ENCODE measurements at regions not wholly inside any gene's neighbourhood (a gene's known extent, or its start where the extent isn't known, plus 50 kb on each side); places are given as distances from the start of the nearest gene placed in this dataset.

DNA sequence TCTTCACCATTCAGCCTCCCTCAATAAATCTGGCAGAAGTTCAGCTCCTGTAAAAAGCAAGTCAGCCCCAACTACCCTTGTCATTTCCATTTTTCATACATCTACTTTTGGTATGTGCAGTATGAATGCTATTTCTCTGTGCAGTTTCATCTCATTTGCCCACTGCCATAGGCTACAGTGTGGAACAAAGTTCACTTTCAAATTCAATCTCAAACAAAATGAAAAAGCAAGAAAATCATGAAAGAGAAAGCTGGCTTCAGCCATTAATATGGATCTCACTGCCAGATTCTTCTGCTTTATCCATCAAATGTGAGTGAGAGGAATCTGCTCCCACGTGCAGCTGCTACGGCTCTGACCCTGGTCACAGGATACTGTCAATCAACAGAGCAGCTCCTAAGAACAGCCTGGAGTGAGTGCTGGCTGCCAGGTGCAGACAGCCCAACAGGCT, 494.2 kb downstream of the ZNF608 start:
- TF ChIP-seq, protein P1, sequence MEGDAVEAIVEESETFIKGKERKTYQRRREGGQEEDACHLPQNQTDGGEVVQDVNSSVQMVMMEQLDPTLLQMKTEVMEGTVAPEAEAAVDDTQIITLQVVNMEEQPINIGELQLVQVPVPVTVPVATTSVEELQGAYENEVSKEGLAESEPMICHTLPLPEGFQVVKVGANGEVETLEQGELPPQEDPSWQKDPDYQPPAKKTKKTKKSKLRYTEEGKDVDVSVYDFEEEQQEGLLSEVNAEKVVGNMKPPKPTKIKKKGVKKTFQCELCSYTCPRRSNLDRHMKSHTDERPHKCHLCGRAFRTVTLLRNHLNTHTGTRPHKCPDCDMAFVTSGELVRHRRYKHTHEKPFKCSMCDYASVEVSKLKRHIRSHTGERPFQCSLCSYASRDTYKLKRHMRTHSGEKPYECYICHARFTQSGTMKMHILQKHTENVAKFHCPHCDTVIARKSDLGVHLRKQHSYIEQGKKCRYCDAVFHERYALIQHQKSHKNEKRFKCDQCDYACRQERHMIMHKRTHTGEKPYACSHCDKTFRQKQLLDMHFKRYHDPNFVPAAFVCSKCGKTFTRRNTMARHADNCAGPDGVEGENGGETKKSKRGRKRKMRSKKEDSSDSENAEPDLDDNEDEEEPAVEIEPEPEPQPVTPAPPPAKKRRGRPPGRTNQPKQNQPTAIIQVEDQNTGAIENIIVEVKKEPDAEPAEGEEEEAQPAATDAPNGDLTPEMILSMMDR (IDR thresholded peaks at IDR 0.05): no peak
- TF ChIP-seq POLR2AphosphoS5 (IDR thresholded peaks at IDR 0.05): no peak

Data from stomach (tissue), 4 donors.